ENCODE measurements at regions not wholly inside any gene's neighbourhood (a gene's known extent, or its start where the extent isn't known, plus 50 kb on each side); places are given as distances from the start of the nearest gene placed in this dataset.

GRCh38 chr4:52273885-52274284 lies 222.8 kb downstream of the SPATA18 start:
- no peak for TF ChIP-seq CBFB (CRISPR knock-in tag; IDR thresholded peaks at IDR 0.05; ENCODE audit: low read depth)
- TF ChIP-seq TEAD4 (CRISPR knock-in tag; IDR thresholded peaks at IDR 0.05) = no peak
- no peak for TF ChIP-seq MLX (CRISPR knock-in tag; IDR thresholded peaks at IDR 0.05)
- TF ChIP-seq ZNF281 (CRISPR knock-in tag; IDR thresholded peaks at IDR 0.05) = no peak
- no peak for TF ChIP-seq CTCF (IDR thresholded peaks at IDR 0.05)
- TF ChIP-seq ATF6 (CRISPR knock-in tag; IDR thresholded peaks at IDR 0.05) = no peak
- no peak for TF ChIP-seq ZNF512 (CRISPR knock-in tag; IDR thresholded peaks at IDR 0.05; ENCODE audit: borderline replicate concordance)
- no peak for TF ChIP-seq USF1 (CRISPR knock-in tag; IDR thresholded peaks at IDR 0.05)
- TF ChIP-seq HMGXB4 (CRISPR knock-in tag; IDR thresholded peaks at IDR 0.05) = no peak
- no peak for TF ChIP-seq NR1H2 (CRISPR knock-in tag; IDR thresholded peaks at IDR 0.05)
- TF ChIP-seq ZNF532 (CRISPR knock-in tag; IDR thresholded peaks at IDR 0.05; ENCODE audit: borderline replicate concordance) = no peak
- no peak for TF ChIP-seq MAX (CRISPR knock-in tag; IDR thresholded peaks at IDR 0.05)
- TF ChIP-seq ZNF317 (CRISPR knock-in tag; IDR thresholded peaks at IDR 0.05; ENCODE audit: borderline replicate concordance, low read depth) = no peak
